ENCODE measurements at regions not wholly inside any gene's neighbourhood (a gene's known extent, or its start where the extent isn't known, plus 50 kb on each side); places are given as distances from the start of the nearest gene placed in this dataset.

DNA sequence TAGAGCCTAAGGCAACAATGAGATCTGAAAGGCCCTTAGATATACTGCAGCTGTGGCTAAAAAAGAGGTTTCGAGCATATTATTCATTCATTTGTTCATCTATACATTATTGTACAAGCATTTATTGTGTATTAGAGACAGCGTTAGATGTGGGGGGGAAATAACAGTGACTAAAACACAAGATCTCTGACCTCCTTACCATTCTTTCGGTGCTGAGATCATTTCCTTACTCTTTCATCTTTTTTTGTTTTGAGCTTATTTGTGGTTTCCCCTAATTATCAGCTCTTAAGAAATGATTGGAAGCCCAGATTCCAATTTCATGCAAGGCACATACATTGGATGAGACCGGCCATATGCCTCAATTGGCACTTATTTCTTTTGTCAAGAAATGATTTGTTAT lies 113.2 kb downstream of the SEC61B start:
- no peak for DNase-seq

DNA sequence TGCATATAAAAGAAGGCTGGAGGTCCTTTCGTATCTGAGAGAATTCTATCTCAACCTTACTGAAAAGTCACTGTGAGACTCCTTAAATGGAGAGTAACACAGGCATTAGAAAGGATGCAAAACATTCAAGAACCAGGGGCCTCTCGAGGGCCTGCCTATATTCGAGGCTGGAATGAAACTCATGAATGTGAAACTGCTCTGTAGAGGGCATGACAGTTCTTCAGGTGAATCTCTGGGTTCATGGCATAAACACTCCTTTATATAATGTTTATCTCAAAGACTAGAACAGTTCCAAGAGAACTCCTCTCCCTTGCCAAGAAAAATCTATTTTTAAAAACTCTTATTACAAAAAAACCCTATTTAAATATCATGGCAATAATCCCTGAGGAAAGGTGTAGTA lies 113.9 kb downstream of the SEC61B start:
- DNase-seq: no peak

GRCh38 chr9:99336531-99336930 lies 114.4 kb downstream of the SEC61B start:
- DNase-seq: no peak

GRCh38 chr9:99340281-99340680 lies 118.2 kb downstream of the SEC61B start:
- no peak for DNase-seq

- no peak for DNase-seq
These were observed 119.6 kb downstream of the SEC61B start for GRCh38 chr9:99341686-99342085.

- DNase-seq: no peak
These were observed 123.4 kb downstream of the SEC61B start for GRCh38 chr9:99345451-99345850.

DNA sequence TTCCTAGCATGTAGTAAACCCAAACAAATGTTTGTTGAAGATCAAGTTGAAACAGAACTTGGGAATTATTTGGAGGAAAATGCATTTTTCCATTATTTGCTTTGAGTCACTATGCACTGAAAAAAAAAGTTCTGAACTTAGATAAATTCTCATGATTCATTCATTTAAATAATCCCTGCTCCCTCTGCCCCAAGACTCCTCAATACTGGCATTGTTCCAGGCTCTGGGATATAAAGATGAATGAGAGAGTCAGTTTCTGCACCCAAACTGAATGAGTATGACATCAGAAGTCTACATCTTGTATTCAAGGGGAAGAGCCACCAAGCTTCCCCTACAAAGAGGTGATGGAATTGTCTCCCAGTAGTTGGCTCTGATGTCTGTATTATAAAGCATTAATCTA lies 123.9 kb downstream of the SEC61B start:
- no peak for DNase-seq

- no peak for DNase-seq
These were observed 125.5 kb downstream of the SEC61B start for GRCh38 chr9:99347568-99347967.

DNA sequence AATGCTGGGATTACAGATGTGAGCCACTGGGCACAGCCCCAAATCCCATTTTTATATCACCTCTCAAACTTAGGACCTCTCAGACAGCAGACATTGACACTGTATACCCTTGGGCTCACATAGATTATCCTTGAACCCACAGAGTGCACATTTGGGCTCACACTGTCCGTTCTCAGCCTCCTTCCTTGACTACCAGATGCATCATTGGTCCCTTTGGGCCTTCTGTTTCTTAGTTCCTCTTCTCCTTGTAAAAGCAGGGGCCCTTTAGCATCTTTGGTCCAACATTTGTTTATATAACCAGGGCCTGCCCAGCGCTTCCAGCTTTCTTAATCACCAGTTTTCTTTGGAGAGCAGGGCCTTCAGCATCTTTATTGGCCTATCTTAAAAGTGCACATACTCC lies 126.2 kb downstream of the SEC61B start:
- DNase-seq: no peak

DNA sequence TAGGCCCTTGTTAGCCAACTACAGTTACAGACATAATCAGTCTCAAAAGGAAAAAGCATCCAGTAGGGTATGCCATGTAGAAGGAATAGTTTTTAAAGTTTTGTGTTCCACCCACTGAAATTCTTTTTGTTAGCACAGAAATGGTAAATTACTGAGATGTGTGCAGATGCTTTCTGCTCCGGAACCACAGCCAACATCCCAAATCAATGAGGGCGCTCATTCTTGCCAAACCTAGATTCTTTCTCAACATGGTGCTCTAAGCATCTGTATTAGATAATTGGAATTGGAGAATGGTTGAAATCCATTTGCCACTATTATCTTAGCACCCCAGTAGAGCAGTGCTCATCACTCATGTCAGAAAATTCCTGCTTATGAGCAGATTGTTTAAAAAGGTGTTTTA lies 127.8 kb downstream of the SEC61B start:
- no peak for DNase-seq

DNA sequence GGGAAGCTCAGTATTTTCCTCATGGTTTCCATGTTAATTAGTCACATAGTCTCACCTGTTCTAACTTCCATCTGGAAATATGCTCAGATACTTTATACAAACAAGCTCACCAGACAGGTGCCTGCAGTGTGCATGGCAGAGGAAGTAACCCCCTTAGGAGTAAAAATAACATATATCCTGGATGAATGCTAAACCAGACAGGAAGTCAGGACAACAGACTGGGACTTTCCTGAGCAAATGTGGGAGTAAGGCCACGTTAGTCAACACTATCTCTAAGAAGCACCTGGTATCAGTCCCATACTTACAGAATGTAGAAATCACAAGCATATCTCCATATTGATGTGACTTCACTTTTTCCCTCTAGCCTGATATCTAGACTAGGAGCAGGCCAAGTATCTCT lies 128.4 kb downstream of the SEC61B start:
- no peak for DNase-seq

GRCh38 chr9:99351647-99352046 lies 129.6 kb downstream of the SEC61B start:
- DNase-seq: no peak

DNA sequence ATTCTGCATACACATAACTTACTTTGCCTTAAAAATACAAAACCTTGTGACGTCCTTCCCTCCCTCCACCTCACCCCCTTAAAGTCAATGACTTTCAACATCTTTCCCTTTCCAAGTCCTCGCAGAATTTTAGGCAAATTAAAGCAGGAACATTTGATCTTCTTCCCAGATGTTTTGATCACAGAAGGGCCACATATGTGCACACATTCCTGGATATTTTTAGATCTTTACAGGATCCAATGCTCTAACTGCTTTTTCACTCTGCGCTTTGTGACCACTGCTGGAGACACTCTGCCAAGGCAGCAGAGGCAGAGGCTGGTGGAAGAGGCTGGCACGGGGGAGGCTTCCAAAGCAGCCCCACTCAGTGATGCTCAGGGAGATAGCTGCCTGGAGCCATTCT lies 130.7 kb downstream of the SEC61B start:
- no peak for DNase-seq

- no peak for DNase-seq
These were observed 131.3 kb downstream of the SEC61B start for GRCh38 chr9:99353408-99353807.

DNA sequence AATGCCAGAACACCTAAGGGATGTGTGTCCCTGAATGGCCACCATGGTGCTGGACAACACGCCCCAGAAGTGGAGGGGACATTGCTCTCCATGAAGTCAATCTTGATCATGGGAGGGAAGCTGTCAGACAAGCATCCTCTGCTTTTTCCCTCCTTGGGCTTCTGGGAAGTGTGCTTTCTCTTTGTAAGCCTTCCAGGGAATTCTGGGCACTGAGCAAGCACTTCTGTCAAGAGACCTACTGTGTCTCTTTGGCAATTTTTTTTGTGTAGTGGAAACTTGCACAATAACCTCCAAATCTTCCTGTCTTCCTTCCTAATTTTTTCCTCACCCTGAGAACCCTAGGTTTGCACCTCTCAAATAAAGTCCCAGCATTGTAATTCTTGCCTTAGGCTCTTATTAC lies 132.0 kb downstream of the SEC61B start:
- DNase-seq: no peak

GRCh38 chr9:99356512-99356971 lies 134.5 kb downstream of the SEC61B start:
- no peak for DNase-seq

- no peak for DNase-seq
These were observed 135.5 kb downstream of the SEC61B start for GRCh38 chr9:99357575-99357974.

DNA sequence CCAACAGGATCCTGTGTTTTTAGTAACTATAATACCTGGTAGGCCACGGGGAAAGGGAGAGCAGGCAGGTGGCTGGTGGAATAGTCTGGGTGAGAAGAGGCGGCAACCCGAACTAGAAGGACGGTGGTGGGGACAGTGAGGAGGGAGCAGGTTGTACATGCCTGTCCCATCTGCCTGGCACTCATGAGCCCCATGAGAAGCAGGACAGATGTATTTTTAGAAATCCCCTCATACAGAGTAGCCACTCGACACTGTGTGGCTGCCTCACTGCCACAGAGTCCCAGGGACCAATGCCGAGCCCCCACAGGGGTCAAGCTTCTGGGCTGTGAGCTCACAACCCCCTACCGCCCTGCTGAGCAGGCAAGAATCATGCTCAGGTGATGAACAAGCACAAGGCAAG lies 136.6 kb downstream of the SEC61B start:
- no peak for DNase-seq

GRCh38 chr9:99359336-99359735 lies 137.3 kb downstream of the SEC61B start:
- no peak for DNase-seq

DNA sequence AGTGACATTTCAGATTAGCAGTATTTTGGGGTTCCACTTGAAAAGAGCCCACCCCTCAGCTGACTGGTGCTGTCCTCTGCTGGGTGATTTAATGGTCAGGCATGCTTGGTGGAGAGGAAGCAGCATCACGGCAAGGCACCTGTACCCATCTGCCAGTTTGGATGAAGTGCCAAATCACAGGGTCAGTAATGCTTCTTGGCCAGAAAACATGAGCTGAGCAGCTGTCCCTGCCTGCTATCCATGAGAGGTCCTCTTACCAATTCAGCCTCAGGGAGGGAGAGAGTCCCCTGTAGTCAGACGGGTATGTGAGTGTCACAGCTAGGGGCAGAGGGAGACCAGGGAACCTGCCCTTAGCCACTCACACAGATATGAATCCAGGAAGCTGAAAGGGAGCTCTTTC lies 137.9 kb downstream of the SEC61B start:
- DNase-seq: no peak

- no peak for DNase-seq
These were observed 139.7 kb downstream of the SEC61B start for GRCh38 chr9:99361817-99362216.

DNA sequence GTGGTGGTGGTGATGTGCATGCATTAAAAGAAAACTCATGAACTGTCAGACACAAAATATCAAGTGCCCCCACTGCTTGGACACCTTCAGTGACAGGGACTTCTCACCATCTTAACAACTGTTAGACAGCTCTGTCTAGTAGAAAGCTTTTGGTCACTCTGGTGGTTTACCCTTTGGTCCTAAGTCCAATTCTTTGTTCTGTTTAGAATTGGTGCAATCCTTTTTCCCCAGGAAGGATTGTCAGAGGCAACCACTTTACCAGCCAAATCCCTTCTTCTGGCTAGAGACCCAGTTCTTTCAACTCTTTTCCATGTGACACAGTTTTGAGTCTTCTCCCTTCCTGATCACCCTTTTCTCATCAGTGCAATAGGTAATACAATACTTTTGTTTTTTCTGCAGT lies 140.2 kb downstream of the SEC61B start:
- DNase-seq: no peak

GRCh38 chr9:99363509-99363908 lies 141.4 kb downstream of the SEC61B start:
- DNase-seq: no peak

- DNase-seq: no peak
These were observed 143.3 kb downstream of the SEC61B start for GRCh38 chr9:99365233-99365980.

DNA sequence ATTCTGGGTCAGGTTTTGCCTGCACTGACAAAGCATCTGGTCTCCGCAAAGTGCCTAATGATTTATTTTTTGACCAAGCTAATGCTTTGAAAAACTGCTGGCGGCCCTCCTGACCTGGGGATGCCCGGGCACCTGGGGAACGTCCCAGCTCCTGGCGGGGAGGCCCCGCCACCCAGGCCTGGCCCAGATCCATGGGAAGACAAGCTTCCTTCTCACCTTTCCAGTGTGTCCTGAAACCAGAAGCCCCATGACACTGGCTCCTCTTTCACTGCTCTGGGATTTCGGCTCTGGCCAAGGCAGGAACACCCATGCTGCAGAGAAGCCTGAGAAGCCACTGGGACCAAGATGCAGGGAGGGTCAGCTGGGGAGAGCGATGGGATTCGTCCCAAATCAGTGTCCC lies 144.1 kb downstream of the SEC61B start:
- no peak for DNase-seq
